ENCODE measurements at regions not wholly inside any gene's neighbourhood (a gene's known extent, or its start where the extent isn't known, plus 50 kb on each side); places are given as distances from the start of the nearest gene placed in this dataset.

DNA sequence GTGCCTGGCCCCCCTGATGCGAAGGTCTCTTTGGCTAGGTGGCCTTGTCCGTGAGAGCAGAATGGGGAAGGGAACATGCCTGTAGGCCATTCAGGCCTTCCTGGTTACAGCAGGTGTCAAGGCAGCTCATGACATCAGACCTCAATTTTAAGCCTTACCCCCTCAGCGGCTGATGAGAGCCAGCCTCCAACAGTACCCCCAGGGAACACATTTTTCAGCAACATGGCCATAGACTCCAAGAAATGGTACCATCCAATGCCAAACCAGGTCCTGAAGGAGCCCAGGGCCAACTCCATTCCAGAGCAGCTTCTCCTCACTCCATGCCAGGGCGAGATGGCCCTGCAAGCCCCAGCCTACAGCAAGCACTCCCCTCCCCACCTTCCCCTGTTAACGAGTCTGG is 199.2 kb downstream of the SMAD2 start:
- Histone ChIP-seq H3K36me3 (ENCODE audit: control insufficient read depth in 4 of 4, insufficient read depth in 4 of 4, low read length in 4 of 4) (no peaks in the 10 kb centered on the region), H3K9ac (ENCODE audit: insufficient read depth in 1 of 2, low read length in 2 of 2) (no peak overlapping the region), H3K9me3 (ENCODE audit: control insufficient read depth in 4 of 4, insufficient read depth in 3 of 4, low read length in 3 of 4) (peaks cover 0 to 2% (median 0%) of the 10 kb centered on the region in 4 donors), H3K4me3 (no peak overlapping the region), H3K27me3 (ENCODE audit: control insufficient read depth in 3 of 3, insufficient read depth in 3 of 3, low read length in 2 of 3) (peaks cover 0 to 10% (median 0%) of the 10 kb centered on the region in 3 donors), H3K4me1 (ENCODE audit: control insufficient read depth in 5 of 5, insufficient read depth in 5 of 5, low read length in 5 of 5) (no peaks in the 10 kb centered on the region), H3K27ac (ENCODE audit: low read depth in 1 of 2, low read length in 1 of 2) (no peak overlapping the region)
- DNase-seq = no peak
- TF ChIP-seq, protein P1, sequence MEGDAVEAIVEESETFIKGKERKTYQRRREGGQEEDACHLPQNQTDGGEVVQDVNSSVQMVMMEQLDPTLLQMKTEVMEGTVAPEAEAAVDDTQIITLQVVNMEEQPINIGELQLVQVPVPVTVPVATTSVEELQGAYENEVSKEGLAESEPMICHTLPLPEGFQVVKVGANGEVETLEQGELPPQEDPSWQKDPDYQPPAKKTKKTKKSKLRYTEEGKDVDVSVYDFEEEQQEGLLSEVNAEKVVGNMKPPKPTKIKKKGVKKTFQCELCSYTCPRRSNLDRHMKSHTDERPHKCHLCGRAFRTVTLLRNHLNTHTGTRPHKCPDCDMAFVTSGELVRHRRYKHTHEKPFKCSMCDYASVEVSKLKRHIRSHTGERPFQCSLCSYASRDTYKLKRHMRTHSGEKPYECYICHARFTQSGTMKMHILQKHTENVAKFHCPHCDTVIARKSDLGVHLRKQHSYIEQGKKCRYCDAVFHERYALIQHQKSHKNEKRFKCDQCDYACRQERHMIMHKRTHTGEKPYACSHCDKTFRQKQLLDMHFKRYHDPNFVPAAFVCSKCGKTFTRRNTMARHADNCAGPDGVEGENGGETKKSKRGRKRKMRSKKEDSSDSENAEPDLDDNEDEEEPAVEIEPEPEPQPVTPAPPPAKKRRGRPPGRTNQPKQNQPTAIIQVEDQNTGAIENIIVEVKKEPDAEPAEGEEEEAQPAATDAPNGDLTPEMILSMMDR (IDR thresholded peaks at IDR 0.05; ENCODE audit: control extremely low read depth, extremely low read depth) = no peak
- WGBS, 2 donors = 80 to 84% methylated on average over 5 of the region's 5 CpGs
- ATAC-seq (ENCODE audit: insufficient read depth, low FRiP score) = no peak

DNA sequence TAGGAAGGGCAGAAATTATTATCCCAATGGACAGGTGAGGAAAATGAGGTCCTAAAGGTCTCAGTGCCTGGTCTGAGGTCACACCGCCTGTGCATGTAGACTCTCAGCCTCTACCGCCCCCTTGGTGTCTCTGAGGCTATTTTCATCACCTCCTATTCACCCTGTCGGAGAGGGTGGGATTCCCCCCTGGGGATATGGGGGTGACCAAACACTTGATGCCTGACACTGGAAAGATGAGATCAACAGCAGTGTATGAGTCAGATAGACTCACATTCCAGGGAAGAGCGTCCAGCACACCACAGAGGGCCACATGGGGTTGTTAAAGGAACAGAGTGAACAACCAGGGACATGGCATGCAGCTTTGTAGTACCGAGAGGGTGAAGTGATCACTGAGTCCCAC is 199.7 kb downstream of the SMAD2 start:
- Histone ChIP-seq H3K9me3 (ENCODE audit: control insufficient read depth in 4 of 4, insufficient read depth in 3 of 4, low read length in 3 of 4) (peaks cover 0 to 2% (median 0%) of the 10 kb centered on the region in 4 donors), H3K27ac (ENCODE audit: low read depth in 1 of 2, low read length in 1 of 2) (no peak overlapping the region), H3K4me3 (no peak overlapping the region), H3K9ac (ENCODE audit: insufficient read depth in 1 of 2, low read length in 2 of 2) (no peak overlapping the region), H3K4me1 (ENCODE audit: control insufficient read depth in 5 of 5, insufficient read depth in 5 of 5, low read length in 5 of 5) (no peaks in the 10 kb centered on the region), H3K27me3 (ENCODE audit: control insufficient read depth in 3 of 3, insufficient read depth in 3 of 3, low read length in 2 of 3) (peaks cover 0 to 6% (median 0%) of the 10 kb centered on the region in 3 donors), H3K36me3 (ENCODE audit: control insufficient read depth in 4 of 4, insufficient read depth in 4 of 4, low read length in 4 of 4) (no peaks in the 10 kb centered on the region)
- WGBS, 2 donors = 73 to 76% methylated on average over 5 of the region's 5 CpGs
- TF ChIP-seq, protein P1 (IDR thresholded peaks at IDR 0.05; ENCODE audit: control extremely low read depth, extremely low read depth) = no peak
- DNase-seq = no peak
- ATAC-seq (ENCODE audit: insufficient read depth, low FRiP score) = no peak

DNA sequence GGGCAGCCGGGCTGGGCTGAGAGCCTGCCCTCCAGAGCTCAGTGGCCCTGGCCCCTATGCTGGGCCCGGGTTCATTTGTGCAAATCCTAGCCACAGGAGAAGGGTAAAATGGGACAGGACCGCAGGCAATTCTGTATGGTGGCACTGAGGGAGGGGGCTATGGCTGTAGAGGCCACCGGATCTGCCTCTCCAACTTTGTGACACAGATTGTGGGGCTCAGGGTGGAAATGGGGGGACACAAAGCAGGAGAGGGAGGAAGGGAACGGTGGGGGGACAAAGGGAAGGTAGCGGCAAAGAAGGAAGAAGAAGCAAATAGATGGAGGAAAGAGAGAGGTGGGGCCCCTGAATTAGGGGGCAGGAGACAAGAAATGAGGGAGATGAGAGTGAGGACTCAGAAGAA is 201.1 kb downstream of the SMAD2 start:
- Histone ChIP-seq H3K27me3 (ENCODE audit: control insufficient read depth in 3 of 3, insufficient read depth in 3 of 3, low read length in 2 of 3) (peaks cover 0 to 5% (median 0%) of the 10 kb centered on the region in 3 donors), H3K4me3 (no peak overlapping the region), H3K36me3 (ENCODE audit: control insufficient read depth in 4 of 4, insufficient read depth in 4 of 4, low read length in 4 of 4) (no peaks in the 10 kb centered on the region), H3K9ac (ENCODE audit: insufficient read depth in 1 of 2, low read length in 2 of 2) (no peak overlapping the region), H3K4me1 (ENCODE audit: control insufficient read depth in 5 of 5, insufficient read depth in 5 of 5, low read length in 5 of 5) (no peaks in the 10 kb centered on the region), H3K9me3 (ENCODE audit: control insufficient read depth in 4 of 4, insufficient read depth in 3 of 4, low read length in 3 of 4) (peaks cover 0 to 4% (median 0%) of the 10 kb centered on the region in 4 donors), H3K27ac (ENCODE audit: low read depth in 1 of 2, low read length in 1 of 2) (no peak overlapping the region)
- DNase-seq = no peak
- WGBS, 2 donors = 85 to 89% methylated on average over 6 of the region's 6 CpGs
- TF ChIP-seq, protein P1 (IDR thresholded peaks at IDR 0.05; ENCODE audit: control extremely low read depth, extremely low read depth) = no peak
- no peak for ATAC-seq (ENCODE audit: insufficient read depth, low FRiP score)

DNA sequence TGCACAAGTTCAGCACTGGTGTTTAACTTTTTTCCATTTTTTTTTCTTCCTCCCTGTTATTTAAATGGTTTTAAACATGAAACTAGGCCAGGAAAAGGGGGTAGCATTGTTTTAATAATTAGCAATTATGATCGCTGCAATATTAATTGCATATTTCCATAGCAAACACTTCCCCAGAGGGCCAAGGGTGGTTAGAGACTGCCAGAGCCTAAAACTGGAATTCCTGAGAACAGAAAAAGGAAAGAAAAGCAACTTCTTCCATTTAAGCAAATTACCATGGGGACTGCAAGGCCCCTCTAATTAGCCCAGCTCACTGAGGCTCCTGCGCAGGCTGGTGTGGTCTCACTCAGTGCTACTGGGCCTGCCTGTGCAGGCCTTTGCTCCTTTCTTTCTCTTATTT is 201.5 kb downstream of the SMAD2 start:
- Histone ChIP-seq H3K4me3 (no peak overlapping the region), H3K9ac (ENCODE audit: insufficient read depth in 1 of 2, low read length in 2 of 2) (no peak overlapping the region), H3K4me1 (ENCODE audit: control insufficient read depth in 5 of 5, insufficient read depth in 5 of 5, low read length in 5 of 5) (no peaks in the 10 kb centered on the region), H3K27me3 (ENCODE audit: control insufficient read depth in 3 of 3, insufficient read depth in 3 of 3, low read length in 2 of 3) (peaks cover 0 to 5% (median 0%) of the 10 kb centered on the region in 3 donors), H3K9me3 (ENCODE audit: control insufficient read depth in 4 of 4, insufficient read depth in 3 of 4, low read length in 3 of 4) (peaks cover 0 to 4% (median 0%) of the 10 kb centered on the region in 4 donors), H3K36me3 (ENCODE audit: control insufficient read depth in 4 of 4, insufficient read depth in 4 of 4, low read length in 4 of 4) (no peaks in the 10 kb centered on the region), H3K27ac (ENCODE audit: low read depth in 1 of 2, low read length in 1 of 2) (no peak overlapping the region)
- 89 to 91% methylated on average over 2 of the region's 2 CpGs for WGBS, 2 donors
- TF ChIP-seq, protein P1 (IDR thresholded peaks at IDR 0.05; ENCODE audit: control extremely low read depth, extremely low read depth) = no peak
- ATAC-seq (ENCODE audit: insufficient read depth, low FRiP score) (no peak), DNase-seq (no peak)

Data from lung (tissue), 11 donors.